Jurkat, Clone E6-1 (cell line): ENCODE measurements at regions not wholly inside any gene's neighbourhood (a gene's known extent, or its start where the extent isn't known, plus 50 kb on each side); places are given as distances from the start of the nearest gene placed in this dataset.

Source experiments
- DNase-seq: peaks from one replicate; pipeline ENCODE4 v3.0.0-alpha.2; 2011; ENCODE audit warnings: low read depth, low spot score
- H3K4me3 ChIP-seq: 2 replicates; pipeline ENCODE4 v1.5.1; 2011; ENCODE audit warnings: mild to moderate bottlenecking, low read length, control low read depth, moderate library complexity

GRCh38 chr4:137015426-137016409, 516.6 kb downstream of the PCDH18 start:
- DNase-seq, result no peak
- no peak overlapping the region for H3K4me3 ChIP-seq

DNA sequence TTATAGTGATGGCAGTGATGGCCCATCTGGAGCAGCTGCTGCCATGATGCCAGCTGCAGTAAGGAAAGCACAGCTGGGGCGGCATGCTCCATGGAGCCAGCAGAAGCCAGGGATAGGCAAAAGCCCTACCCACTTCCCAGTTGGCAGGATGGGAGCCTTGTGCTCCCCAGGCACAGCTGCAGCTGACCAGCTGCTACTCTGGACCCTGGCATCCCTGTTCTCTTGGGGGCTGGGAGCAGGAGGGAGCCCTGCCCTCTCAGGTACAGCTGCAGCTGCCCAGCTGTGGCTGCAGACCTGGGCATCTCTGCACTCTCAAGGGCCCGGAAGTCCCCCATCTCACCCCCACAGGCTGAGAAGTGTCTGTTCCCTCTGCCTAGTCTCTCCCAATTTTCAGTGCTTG, 531.9 kb downstream of the PCDH18 start:
- no peak overlapping the region for H3K4me3 ChIP-seq
- DNase-seq, result no peak

GRCh38 chr4:136992032-136992431, 540.3 kb downstream of the PCDH18 start:
- H3K4me3 ChIP-seq, result no peak overlapping the region
- no peak for DNase-seq

- no peak for DNase-seq
- no peak overlapping the region for H3K4me3 ChIP-seq
These were observed 546.6 kb downstream of the PCDH18 start for GRCh38 chr4:136985683-136986082.

GRCh38 chr4:136967069-136967468, 565.2 kb downstream of the PCDH18 start:
- H3K4me3 ChIP-seq, result no peak overlapping the region
- no peak for DNase-seq

- no peak for DNase-seq
These were observed 566.8 kb downstream of the PCDH18 start for GRCh38 chr4:136965478-136965877.

DNA sequence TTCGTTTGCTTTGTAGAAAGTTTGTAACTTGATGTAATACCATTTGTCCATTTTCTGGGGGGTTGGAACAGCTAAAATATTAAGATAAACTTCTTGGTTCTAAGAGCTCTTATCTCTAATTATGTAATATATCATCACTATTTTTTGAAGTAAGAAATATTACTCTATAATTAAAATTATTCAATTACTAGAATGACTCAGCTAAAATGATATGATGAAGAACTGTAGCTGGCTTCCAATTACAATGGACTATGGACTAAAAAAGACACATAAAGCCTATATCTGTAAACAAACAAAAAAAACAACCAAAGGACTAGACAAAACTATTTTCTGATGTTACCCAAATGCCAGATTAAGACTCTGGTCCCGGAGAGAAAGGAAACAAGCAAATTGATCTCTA, 569.4 kb downstream of the PCDH18 start:
- DNase-seq, result no peak
- no peak overlapping the region for H3K4me3 ChIP-seq

More at GRCh38 chr4:136965478-136965877, 566.8 kb downstream of the PCDH18 start:
- H3K4me3 ChIP-seq, result no peak overlapping the region

GRCh38 chr4:136946307-136946907, 585.9 kb downstream of the PCDH18 start:
- DNase-seq, result no peak
- H3K4me3 ChIP-seq, result no peak overlapping the region

GRCh38 chr4:136939781-136940180, 592.5 kb downstream of the PCDH18 start:
- no peak for DNase-seq
- no peak overlapping the region for H3K4me3 ChIP-seq

DNA sequence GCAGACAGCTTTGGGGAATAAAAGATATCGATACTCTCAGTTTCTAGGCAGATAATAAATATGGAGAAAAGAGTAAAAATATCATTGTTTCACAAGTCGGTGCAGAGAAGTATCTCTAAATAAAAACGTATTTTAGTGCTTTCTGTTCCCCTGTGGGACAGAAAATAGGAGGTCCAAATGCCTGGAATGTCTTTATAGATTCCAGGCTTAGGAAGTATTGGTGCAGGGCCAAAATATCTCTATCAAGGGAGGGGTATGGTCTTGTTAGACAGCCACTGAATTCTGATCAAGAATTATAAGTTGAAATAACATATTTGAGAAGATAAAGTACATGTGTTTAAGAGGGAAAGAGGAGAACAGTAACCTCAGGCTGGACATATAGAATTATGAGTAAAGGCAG, 596.4 kb downstream of the PCDH18 start:
- H3K4me3 ChIP-seq, result no peak overlapping the region
- no peak for DNase-seq

DNA sequence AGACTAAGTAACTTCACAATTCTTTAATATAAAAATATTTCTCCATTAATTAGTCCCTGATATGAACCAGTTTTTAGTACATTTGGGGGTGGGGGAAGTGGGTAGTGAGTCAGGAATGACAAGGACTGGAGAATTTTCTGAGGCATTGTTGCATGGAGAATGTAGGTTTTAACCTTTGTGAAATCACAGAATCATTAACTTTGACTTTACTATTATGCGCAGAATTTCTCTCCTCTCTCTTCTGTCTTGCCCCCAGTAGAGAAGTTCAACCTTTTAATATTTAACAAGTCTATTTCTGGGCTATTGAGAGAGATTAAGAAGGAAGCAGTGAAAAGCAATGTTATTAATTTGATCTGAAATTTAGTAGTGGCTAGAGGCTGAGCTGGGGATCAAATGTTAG, 597.0 kb downstream of the PCDH18 start:
- no peak overlapping the region for H3K4me3 ChIP-seq
- DNase-seq, result no peak

DNA sequence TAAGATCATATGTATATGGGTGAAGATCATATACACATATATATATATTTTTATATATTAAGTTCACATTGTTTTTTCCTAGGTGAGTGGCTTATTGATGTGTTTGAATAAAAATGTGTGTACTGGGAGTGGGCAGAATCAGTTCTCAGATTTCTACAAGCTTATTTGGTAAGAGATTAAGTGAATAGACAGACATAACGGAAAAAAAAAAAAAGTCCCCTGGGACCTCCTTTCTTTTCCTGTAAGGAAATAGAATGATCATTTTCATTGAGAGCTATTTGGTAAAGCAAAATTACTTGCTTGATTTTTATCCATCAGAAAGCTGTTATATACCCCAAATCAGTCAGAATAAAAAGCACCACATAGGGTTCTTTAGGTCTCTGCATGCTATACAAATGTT, 597.7 kb downstream of the PCDH18 start:
- DNase-seq, result no peak
- H3K4me3 ChIP-seq, result no peak overlapping the region

GRCh38 chr4:136931781-136932180, 600.5 kb downstream of the PCDH18 start:
- H3K4me3 ChIP-seq, result no peak overlapping the region
- no peak for DNase-seq

DNA sequence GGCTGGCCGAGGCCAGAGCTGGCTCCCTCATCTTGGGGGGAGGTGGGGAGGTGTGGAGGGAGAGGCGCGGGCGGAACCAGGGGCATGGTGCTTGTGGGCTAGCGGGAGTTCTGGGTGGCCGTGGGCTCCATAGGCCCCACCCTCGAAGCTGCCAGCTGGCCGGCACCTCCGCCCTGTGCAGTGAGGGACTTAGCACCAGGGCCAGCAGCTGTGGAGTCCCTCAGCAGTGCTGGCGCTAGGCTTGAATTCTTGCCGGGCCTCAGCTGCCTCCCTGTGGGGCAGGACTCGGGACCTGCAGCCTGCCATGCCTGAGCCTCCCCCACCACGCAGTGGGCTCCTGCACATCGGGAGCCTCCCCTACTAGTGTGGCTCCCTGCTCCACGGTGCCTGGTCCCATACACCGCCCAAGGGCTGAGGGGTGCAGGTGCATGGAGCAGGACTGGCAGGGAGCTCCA, 603.3 kb downstream of the PCDH18 start:
- H3K4me3 ChIP-seq, result no peak overlapping the region
- DNase-seq, result no peak

GRCh38 chr4:136927172-136927571, 605.1 kb downstream of the PCDH18 start:
- DNase-seq, result no peak
- H3K4me3 ChIP-seq, result no peak overlapping the region

DNA sequence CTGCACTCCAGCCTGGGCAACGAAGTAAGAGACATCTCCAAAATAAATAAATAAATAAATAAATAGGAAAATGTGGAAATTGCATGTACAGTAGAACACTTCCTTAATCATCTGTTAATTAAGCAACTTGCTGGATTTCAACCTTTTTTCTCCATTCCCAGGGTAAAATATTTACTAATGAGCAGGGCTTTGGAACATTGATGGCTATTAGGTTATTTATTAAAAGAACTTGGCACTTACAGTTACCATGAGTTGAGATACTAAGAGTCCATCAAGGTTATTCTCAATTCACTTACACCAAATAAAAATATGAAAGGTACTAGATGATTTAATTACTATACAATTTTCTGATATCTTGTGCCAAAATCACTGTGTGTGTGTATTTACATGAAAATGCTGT, 607.1 kb downstream of the PCDH18 start:
- no peak overlapping the region for H3K4me3 ChIP-seq
- no peak for DNase-seq

- no peak overlapping the region for H3K4me3 ChIP-seq
- DNase-seq, result no peak
These were observed 610.2 kb downstream of the PCDH18 start for GRCh38 chr4:136922066-136922465.

GRCh38 chr4:136920092-136920881, 612.0 kb downstream of the PCDH18 start:
- no peak for DNase-seq
- no peak overlapping the region for H3K4me3 ChIP-seq

DNA sequence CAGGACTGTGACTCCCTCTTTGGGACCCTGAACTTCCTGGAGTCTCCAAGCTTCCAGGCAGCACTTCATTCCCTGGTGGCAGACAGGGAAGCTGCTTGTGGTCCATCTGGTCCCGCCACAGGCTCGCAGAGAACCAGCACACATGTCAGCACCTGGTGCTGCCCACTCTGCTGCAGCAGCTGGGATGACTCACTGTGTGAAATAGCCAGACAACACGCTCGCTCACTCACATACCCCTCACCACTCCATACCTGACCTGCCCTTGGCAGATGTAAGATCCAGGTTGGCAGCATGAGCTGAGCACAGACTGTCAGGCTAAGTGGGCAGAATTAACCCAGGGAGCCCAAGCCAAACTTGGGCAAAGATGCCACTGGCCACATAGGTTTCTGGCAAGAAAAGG, 613.5 kb downstream of the PCDH18 start:
- H3K4me3 ChIP-seq, result no peak overlapping the region
- no peak for DNase-seq
